ENCODE measurements at regions not wholly inside any gene's neighbourhood (a gene's known extent, or its start where the extent isn't known, plus 50 kb on each side); places are given as distances from the start of the nearest gene placed in this dataset.

- H3K9me2 ChIP-seq (replicated peaks; ENCODE audit: insufficient read depth, low read length): no peaks in the 10 kb centered on the region
- no peaks in the 10 kb centered on the region for H3K4me1 ChIP-seq (ENCODE audit: low read length)
- no peak for DNase-seq
- no peak overlapping the region for H3K27ac ChIP-seq (ENCODE audit: low read length)
- H4K20me1 ChIP-seq (ENCODE audit: insufficient read depth, low read depth, low read length): no peaks in the 10 kb centered on the region
- no peaks in the 10 kb centered on the region for H3K36me3 ChIP-seq (ENCODE audit: insufficient read depth, low read length)
- H3K4me3 ChIP-seq (ENCODE audit: low read length): no peak overlapping the region
- no peaks in the 10 kb centered on the region for H3K27me3 ChIP-seq (ENCODE audit: low read length)
- H3K79me2 ChIP-seq (ENCODE audit: low read length): no peaks in the 10 kb centered on the region
- no peak overlapping the region for H3K4me2 ChIP-seq (ENCODE audit: low read depth, low read length, poor library complexity, severe bottlenecking)
- H3K9me3 ChIP-seq (ENCODE audit: low read length): no peaks in the 10 kb centered on the region
- H3K9ac ChIP-seq (ENCODE audit: low read length): no peak overlapping the region
- H2AFZ ChIP-seq (ENCODE audit: low read length): no peak overlapping the region
Observed at GRCh38 chr2:173488861-173489260, 134.2 kb downstream of the CDCA7 start.

GRCh38 chr2:173491418-173491817, 136.7 kb downstream of the CDCA7 start:
- Histone ChIP-seq H3K9me3 (ENCODE audit: low read length) (no peaks in the 10 kb centered on the region), H3K27ac (ENCODE audit: low read length) (no peak overlapping the region), H3K4me3 (ENCODE audit: low read length) (no peak overlapping the region), H3K9ac (ENCODE audit: low read length) (no peak overlapping the region), H3K4me1 (ENCODE audit: low read length) (no peaks in the 10 kb centered on the region), H3K4me2 (ENCODE audit: low read depth, low read length, poor library complexity, severe bottlenecking) (no peak overlapping the region), H3K9me2 (replicated peaks; ENCODE audit: insufficient read depth, low read length) (no peaks in the 10 kb centered on the region), H4K20me1 (ENCODE audit: insufficient read depth, low read depth, low read length) (no peaks in the 10 kb centered on the region), H3K27me3 (ENCODE audit: low read length) (no peaks in the 10 kb centered on the region), H3K79me2 (ENCODE audit: low read length) (no peaks in the 10 kb centered on the region), H3K36me3 (ENCODE audit: insufficient read depth, low read length) (no peaks in the 10 kb centered on the region), H2AFZ (ENCODE audit: low read length) (no peak overlapping the region)
- DNase-seq: no peak

GRCh38 chr2:173493874-173494273, 139.2 kb downstream of the CDCA7 start:
- Histone ChIP-seq H3K9ac (ENCODE audit: low read length) (no peak overlapping the region), H3K9me2 (replicated peaks; ENCODE audit: insufficient read depth, low read length) (no peaks in the 10 kb centered on the region), H3K79me2 (ENCODE audit: low read length) (no peaks in the 10 kb centered on the region), H3K4me3 (ENCODE audit: low read length) (no peak overlapping the region), H4K20me1 (ENCODE audit: insufficient read depth, low read depth, low read length) (no peaks in the 10 kb centered on the region), H3K4me2 (ENCODE audit: low read depth, low read length, poor library complexity, severe bottlenecking) (no peak overlapping the region), H3K36me3 (ENCODE audit: insufficient read depth, low read length) (no peaks in the 10 kb centered on the region), H3K4me1 (ENCODE audit: low read length) (no peaks in the 10 kb centered on the region), H3K27me3 (ENCODE audit: low read length) (no peaks in the 10 kb centered on the region), H3K9me3 (ENCODE audit: low read length) (no peaks in the 10 kb centered on the region), H3K27ac (ENCODE audit: low read length) (no peak overlapping the region), H2AFZ (ENCODE audit: low read length) (no peak overlapping the region)
- DNase-seq: no peak

GRCh38 chr2:173496746-173497145, 142.1 kb downstream of the CDCA7 start:
- no peak overlapping the region for H2AFZ ChIP-seq (ENCODE audit: low read length)
- no peak overlapping the region for H3K4me2 ChIP-seq (ENCODE audit: low read depth, low read length, poor library complexity, severe bottlenecking)
- H3K27me3 ChIP-seq (ENCODE audit: low read length): no peaks in the 10 kb centered on the region

GRCh38 chr2:173500953-173501352, 146.3 kb downstream of the CDCA7 start:
- 0 out of 2 replicates have a peak, but pooled peaks cover 3% of the 10 kb centered on the region for H3K9me2 ChIP-seq (replicated peaks; ENCODE audit: insufficient read depth, low read length)
- H2AFZ ChIP-seq (ENCODE audit: low read length): no peak overlapping the region
- H3K4me3 ChIP-seq (ENCODE audit: low read length): no peak overlapping the region
- H4K20me1 ChIP-seq (ENCODE audit: insufficient read depth, low read depth, low read length): no peaks in the 10 kb centered on the region
- no peak overlapping the region for H3K9ac ChIP-seq (ENCODE audit: low read length)
- H3K27ac ChIP-seq (ENCODE audit: low read length): no peak overlapping the region
- H3K36me3 ChIP-seq (ENCODE audit: insufficient read depth, low read length): no peaks in the 10 kb centered on the region
- H3K9me3 ChIP-seq (ENCODE audit: low read length): 0 out of 2 replicates have a peak, but pooled peaks cover 4% of the 10 kb centered on the region
- no peak for DNase-seq
- no peaks in the 10 kb centered on the region for H3K4me1 ChIP-seq (ENCODE audit: low read length)
- H3K4me2 ChIP-seq (ENCODE audit: low read depth, low read length, poor library complexity, severe bottlenecking): no peak overlapping the region
- no peaks in the 10 kb centered on the region for H3K79me2 ChIP-seq (ENCODE audit: low read length)
- no peaks in the 10 kb centered on the region for H3K27me3 ChIP-seq (ENCODE audit: low read length)

More at GRCh38 chr2:173496746-173497145, 142.1 kb downstream of the CDCA7 start:
- DNase-seq: no peak
- no peak overlapping the region for H3K4me3 ChIP-seq (ENCODE audit: low read length)
- H3K36me3 ChIP-seq (ENCODE audit: insufficient read depth, low read length): no peaks in the 10 kb centered on the region
- H3K9me2 ChIP-seq (replicated peaks; ENCODE audit: insufficient read depth, low read length): no peaks in the 10 kb centered on the region
- no peaks in the 10 kb centered on the region for H3K4me1 ChIP-seq (ENCODE audit: low read length)
- no peak overlapping the region for H3K9ac ChIP-seq (ENCODE audit: low read length)
- H3K9me3 ChIP-seq (ENCODE audit: low read length): 0 out of 2 replicates have a peak, but pooled peaks cover 4% of the 10 kb centered on the region
- H4K20me1 ChIP-seq (ENCODE audit: insufficient read depth, low read depth, low read length): no peaks in the 10 kb centered on the region
- H3K79me2 ChIP-seq (ENCODE audit: low read length): no peaks in the 10 kb centered on the region
- H3K27ac ChIP-seq (ENCODE audit: low read length): no peak overlapping the region

GRCh38 chr2:173502296-173502695, 147.6 kb downstream of the CDCA7 start:
- Histone ChIP-seq H3K4me2 (ENCODE audit: low read depth, low read length, poor library complexity, severe bottlenecking) (no peak overlapping the region), H3K4me3 (ENCODE audit: low read length) (no peak overlapping the region), H3K27me3 (ENCODE audit: low read length) (no peaks in the 10 kb centered on the region), H2AFZ (ENCODE audit: low read length) (no peak overlapping the region), H4K20me1 (ENCODE audit: insufficient read depth, low read depth, low read length) (no peaks in the 10 kb centered on the region), H3K79me2 (ENCODE audit: low read length) (no peaks in the 10 kb centered on the region), H3K27ac (ENCODE audit: low read length) (no peak overlapping the region), H3K36me3 (ENCODE audit: insufficient read depth, low read length) (no peaks in the 10 kb centered on the region), H3K4me1 (ENCODE audit: low read length) (no peaks in the 10 kb centered on the region), H3K9ac (ENCODE audit: low read length) (no peak overlapping the region), H3K9me3 (ENCODE audit: low read length) (0 out of 2 replicates have a peak, but pooled peaks cover 4% of the 10 kb centered on the region), H3K9me2 (replicated peaks; ENCODE audit: insufficient read depth, low read length) (0 out of 2 replicates have a peak, but pooled peaks cover 3% of the 10 kb centered on the region)
- no peak for DNase-seq

GRCh38 chr2:173511357-173511756, 156.7 kb downstream of the CDCA7 start:
- Histone ChIP-seq H3K4me3 (ENCODE audit: low read length) (no peak overlapping the region), H3K9me3 (ENCODE audit: low read length) (no peaks in the 10 kb centered on the region), H3K79me2 (ENCODE audit: low read length) (no peaks in the 10 kb centered on the region), H2AFZ (ENCODE audit: low read length) (no peak overlapping the region), H3K4me1 (ENCODE audit: low read length) (no peaks in the 10 kb centered on the region), H4K20me1 (ENCODE audit: insufficient read depth, low read depth, low read length) (no peaks in the 10 kb centered on the region), H3K9me2 (replicated peaks; ENCODE audit: insufficient read depth, low read length) (no peaks in the 10 kb centered on the region), H3K27ac (ENCODE audit: low read length) (no peak overlapping the region), H3K9ac (ENCODE audit: low read length) (no peak overlapping the region), H3K27me3 (ENCODE audit: low read length) (0 out of 2 replicates have a peak, but pooled peaks cover 2% of the 10 kb centered on the region), H3K36me3 (ENCODE audit: insufficient read depth, low read length) (no peaks in the 10 kb centered on the region), H3K4me2 (ENCODE audit: low read depth, low read length, poor library complexity, severe bottlenecking) (no peak overlapping the region)
- no peak for DNase-seq

GRCh38 chr2:173511942-173512341, 157.3 kb downstream of the CDCA7 start:
- Histone ChIP-seq H3K36me3 (ENCODE audit: insufficient read depth, low read length) (no peaks in the 10 kb centered on the region), H3K9me2 (replicated peaks; ENCODE audit: insufficient read depth, low read length) (no peaks in the 10 kb centered on the region), H3K4me1 (ENCODE audit: low read length) (no peaks in the 10 kb centered on the region), H3K9me3 (ENCODE audit: low read length) (no peaks in the 10 kb centered on the region), H3K9ac (ENCODE audit: low read length) (no peak overlapping the region), H3K4me2 (ENCODE audit: low read depth, low read length, poor library complexity, severe bottlenecking) (no peak overlapping the region), H4K20me1 (ENCODE audit: insufficient read depth, low read depth, low read length) (no peaks in the 10 kb centered on the region), H3K27me3 (ENCODE audit: low read length) (0 out of 2 replicates have a peak, but pooled peaks cover 2% of the 10 kb centered on the region), H2AFZ (ENCODE audit: low read length) (no peak overlapping the region), H3K27ac (ENCODE audit: low read length) (no peak overlapping the region), H3K4me3 (ENCODE audit: low read length) (no peak overlapping the region), H3K79me2 (ENCODE audit: low read length) (no peaks in the 10 kb centered on the region)
- no peak for DNase-seq

All from Karpas-422 (cell line).